ENCODE measurements at regions not wholly inside any gene's neighbourhood (a gene's known extent, or its start where the extent isn't known, plus 50 kb on each side); places are given as distances from the start of the nearest gene placed in this dataset.

DNA sequence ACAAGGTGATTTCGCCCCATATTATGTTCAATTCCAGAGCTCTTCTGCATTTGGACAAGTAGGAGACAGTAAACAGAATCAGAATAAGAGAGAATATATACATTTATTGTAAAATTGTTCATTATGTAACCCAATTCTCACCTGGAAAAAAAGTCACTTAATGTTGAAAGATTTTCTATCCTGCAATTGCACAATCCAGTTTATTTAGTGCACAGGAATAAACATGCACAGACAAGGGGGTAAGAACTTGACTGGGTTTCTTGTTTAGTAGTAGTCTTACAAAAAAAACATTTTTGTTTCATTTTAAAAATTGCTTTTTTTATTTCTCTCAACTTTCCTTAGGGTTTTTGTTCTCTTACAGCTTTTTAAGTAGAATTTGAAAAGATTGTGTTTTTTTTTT is 126.6 kb downstream of the SAMD9 start:
- Histone ChIP-seq H3K36me3 (no peaks in the 10 kb centered on the region), H3K9me3 (no peaks in the 10 kb centered on the region), H3K27me3 (no peaks in the 10 kb centered on the region), H3K4me1 (no peaks in the 10 kb centered on the region), H3K4me3 (no peak overlapping the region), H3K27ac (no peak overlapping the region)
- 94 to 100% methylated on average over 1 of the region's 1 CpG for WGBS, 2 donors
- no peak for DNase-seq
- intact Hi-C loops (cut with DNase I) = no loop called here
- TF ChIP-seq POLR2A (IDR thresholded peaks at IDR 0.05) = no peak
- TF ChIP-seq, protein P1, sequence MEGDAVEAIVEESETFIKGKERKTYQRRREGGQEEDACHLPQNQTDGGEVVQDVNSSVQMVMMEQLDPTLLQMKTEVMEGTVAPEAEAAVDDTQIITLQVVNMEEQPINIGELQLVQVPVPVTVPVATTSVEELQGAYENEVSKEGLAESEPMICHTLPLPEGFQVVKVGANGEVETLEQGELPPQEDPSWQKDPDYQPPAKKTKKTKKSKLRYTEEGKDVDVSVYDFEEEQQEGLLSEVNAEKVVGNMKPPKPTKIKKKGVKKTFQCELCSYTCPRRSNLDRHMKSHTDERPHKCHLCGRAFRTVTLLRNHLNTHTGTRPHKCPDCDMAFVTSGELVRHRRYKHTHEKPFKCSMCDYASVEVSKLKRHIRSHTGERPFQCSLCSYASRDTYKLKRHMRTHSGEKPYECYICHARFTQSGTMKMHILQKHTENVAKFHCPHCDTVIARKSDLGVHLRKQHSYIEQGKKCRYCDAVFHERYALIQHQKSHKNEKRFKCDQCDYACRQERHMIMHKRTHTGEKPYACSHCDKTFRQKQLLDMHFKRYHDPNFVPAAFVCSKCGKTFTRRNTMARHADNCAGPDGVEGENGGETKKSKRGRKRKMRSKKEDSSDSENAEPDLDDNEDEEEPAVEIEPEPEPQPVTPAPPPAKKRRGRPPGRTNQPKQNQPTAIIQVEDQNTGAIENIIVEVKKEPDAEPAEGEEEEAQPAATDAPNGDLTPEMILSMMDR (IDR thresholded peaks at IDR 0.05) = no peak

GRCh38 chr7:92988941-92989545 is 128.7 kb downstream of the SAMD9 start:
- Histone ChIP-seq H3K27ac (no peak overlapping the region), H3K9me3 (no peaks in the 10 kb centered on the region), H3K4me1 (no peaks in the 10 kb centered on the region), H3K4me3 (no peak overlapping the region), H3K27me3 (no peaks in the 10 kb centered on the region), H3K36me3 (no peaks in the 10 kb centered on the region)
- no peak for DNase-seq
- TF ChIP-seq, protein P1 (IDR thresholded peaks at IDR 0.05) = no peak
- TF ChIP-seq POLR2A (IDR thresholded peaks at IDR 0.05) = no peak
- WGBS, 2 donors = 64 to 72% methylated on average over 3 of the region's 3 CpGs
- intact Hi-C loops (cut with DNase I) = no loop called here

GRCh38 chr7:92988051-92988450 is 129.7 kb downstream of the SAMD9 start:
- TF ChIP-seq POLR2A (IDR thresholded peaks at IDR 0.05) = no peak
- TF ChIP-seq, protein P1 (IDR thresholded peaks at IDR 0.05) = peak in 5 of 6 experiments; percentile 27 to 70 (median 37)
- Histone ChIP-seq H3K4me1 (no peaks in the 10 kb centered on the region), H3K36me3 (no peaks in the 10 kb centered on the region), H3K27ac (no peak overlapping the region), H3K27me3 (no peaks in the 10 kb centered on the region), H3K9me3 (no peaks in the 10 kb centered on the region), H3K4me3 (no peak overlapping the region)
- no peak for DNase-seq
- intact Hi-C loops (cut with DNase I) = no loop called here

GRCh38 chr7:92987538-92987937 is 130.2 kb downstream of the SAMD9 start:
- intact Hi-C loops (cut with DNase I) = no loop called here
- Histone ChIP-seq H3K27ac (no peak overlapping the region), H3K4me1 (no peaks in the 10 kb centered on the region), H3K4me3 (no peak overlapping the region), H3K36me3 (no peaks in the 10 kb centered on the region), H3K9me3 (no peaks in the 10 kb centered on the region), H3K27me3 (no peaks in the 10 kb centered on the region)
- WGBS, 2 donors = 53 to 59% methylated on average over 2 to 3 of the region's 3 CpGs
- no peak for DNase-seq
- TF ChIP-seq, protein P1 (IDR thresholded peaks at IDR 0.05) = no peak
- no peak for TF ChIP-seq POLR2A (IDR thresholded peaks at IDR 0.05)

DNA sequence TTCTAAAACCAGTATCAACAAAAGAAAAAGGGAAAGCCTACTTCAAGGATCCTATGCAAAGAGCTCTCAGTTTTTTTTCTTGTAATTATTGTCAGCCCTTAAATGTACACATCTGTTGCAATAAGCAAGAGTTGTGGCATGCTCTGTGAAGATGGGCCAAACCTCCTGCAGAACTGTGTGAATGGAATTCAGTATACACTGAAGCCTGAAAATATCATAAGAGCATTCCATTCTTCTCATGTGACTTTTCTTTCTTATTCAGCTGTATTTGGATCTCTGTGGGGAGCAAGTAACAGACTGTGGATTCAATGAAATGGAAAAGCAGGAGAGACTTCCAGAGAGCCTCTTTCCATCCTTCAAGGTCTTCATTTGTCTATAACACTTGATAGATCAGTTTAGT is 130.7 kb downstream of the SAMD9 start:
- H3K27me3 ChIP-seq = no peaks in the 10 kb centered on the region
- no peak overlapping the region for H3K4me3 ChIP-seq
- DNase-seq = no peak
- no peaks in the 10 kb centered on the region for H3K4me1 ChIP-seq
- intact Hi-C loops (cut with DNase I) = no loop called here
- no peaks in the 10 kb centered on the region for H3K9me3 ChIP-seq
- no peaks in the 10 kb centered on the region for H3K36me3 ChIP-seq
- TF ChIP-seq, protein P1 (IDR thresholded peaks at IDR 0.05) = no peak
- TF ChIP-seq POLR2A (IDR thresholded peaks at IDR 0.05) = no peak
- H3K27ac ChIP-seq = no peak overlapping the region
